HG02870 (cell line): ENCODE measurements at regions not wholly inside any gene's neighbourhood (a gene's known extent, or its start where the extent isn't known, plus 50 kb on each side); places are given as distances from the start of the nearest gene placed in this dataset.

Experiments used
- ATAC-seq: cut with Tn5 transposase; IDR thresholded peaks from one replicate; pipeline ENCODE4 v1.9.1; 2021; ENCODE audit warnings: mild to moderate bottlenecking, moderate library complexity; ENCODE audit not compliant: unreplicated experiment

DNA sequence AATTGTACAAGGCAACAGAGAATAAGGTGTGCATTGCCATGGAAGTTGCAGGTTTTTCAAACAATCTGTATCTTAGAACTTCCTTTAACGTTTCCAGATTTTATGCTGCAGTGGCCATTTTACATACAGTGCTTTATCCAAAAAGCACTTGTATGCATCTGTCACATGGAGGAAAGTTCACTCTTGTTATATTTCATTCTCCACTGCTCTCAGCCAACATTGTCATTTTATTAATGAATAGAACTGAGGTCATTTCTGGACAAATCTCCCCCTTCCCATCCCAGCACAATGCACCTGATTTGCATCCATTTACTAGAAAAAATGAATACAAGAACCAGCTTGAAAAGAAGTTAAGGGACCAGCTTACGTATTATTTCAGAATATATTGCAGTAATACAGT lies 342.0 kb downstream of the USP25 start:
- no peak for ATAC-seq

DNA sequence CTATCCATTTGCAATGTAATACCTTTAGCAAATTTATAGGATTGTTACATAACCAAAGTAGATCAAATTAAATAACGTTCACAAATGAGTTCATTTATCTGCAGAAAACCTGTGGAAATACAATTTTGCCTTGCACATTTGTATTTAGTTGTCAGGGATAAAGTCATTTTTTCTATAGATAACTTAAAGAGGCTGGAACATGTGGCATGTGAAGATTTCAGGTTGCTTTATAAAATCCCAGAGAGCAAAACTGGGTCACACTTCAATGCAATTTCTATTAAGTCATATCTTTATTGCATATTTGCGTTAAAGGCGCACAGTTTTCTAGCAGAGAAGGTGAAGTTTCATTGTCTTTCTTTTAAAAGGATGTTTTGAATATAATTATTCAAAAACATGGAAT lies 342.4 kb downstream of the USP25 start:
- ATAC-seq: no peak

- ATAC-seq: no peak
Observed at GRCh38 chr21:16072737-16073136, 343.0 kb downstream of the USP25 start.

DNA sequence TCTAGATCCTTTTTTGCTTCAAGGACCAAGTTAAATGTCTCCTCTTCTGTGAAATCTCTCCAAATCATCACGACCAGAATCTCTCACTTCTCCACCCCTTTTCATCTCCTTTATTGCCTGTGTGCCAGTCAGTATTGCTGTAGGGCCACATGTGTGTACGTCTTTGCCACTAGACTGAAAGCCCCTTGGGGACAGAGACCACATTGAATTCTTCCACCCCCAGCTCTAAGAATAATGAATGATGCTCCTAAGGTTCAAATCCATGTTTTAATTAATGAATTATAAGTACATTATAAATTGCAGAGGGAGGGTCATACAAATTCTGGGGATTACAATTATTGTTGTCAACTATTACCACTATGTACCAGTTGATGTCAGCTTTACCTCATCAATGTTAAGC lies 343.8 kb downstream of the USP25 start:
- ATAC-seq: no peak

DNA sequence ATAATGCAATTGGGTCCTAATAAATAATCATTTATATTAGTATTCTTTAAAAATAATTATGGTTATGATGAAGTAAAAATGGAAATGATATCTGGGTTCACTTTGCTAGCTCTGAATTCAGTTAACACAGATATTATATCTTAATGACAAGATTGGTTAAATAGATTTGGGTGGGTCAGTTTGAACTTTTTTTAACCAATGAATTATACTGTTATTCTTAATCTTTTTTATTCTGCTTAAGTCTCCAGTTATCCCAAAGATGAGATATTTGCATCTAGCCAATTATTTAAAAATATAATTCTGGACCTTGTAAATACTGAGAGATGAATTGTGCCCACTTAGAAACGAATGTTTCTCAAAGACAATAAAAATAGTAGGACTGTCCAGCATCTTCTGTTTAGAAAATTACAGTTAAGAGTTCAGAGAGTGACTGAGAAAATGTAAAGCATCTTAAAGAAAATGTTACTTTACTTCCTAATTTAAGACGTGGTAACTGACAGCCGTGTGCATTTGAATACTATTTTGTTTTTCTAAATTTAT lies 345.2 kb downstream of the USP25 start:
- no peak for ATAC-seq

DNA sequence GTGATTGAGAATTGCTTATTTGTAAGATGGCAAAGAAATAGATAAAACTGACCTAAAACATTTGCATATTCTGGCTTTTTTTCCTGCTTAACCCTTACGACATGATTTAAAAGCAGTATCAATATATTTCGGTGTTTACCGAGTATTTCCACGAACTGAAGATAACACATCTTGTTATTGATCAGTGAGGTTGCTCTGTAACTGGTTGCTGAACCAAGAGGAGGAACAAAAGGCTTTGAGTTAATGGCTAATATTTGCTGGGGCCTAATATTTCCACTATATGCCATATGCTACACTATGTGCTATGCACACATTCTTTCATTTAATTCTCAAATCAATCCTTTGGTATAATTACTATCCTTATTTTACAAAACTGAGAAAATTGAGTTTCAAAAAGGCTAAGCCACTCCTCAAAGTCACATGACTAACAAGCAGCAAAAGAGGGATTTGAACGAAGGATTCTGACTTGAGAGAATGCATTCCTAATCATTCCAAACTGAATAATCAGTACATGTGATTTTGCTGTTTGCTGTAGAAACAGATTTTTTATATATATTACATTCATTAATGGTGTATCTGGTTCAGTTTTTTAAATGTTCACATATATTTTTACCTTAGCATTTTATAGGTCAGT lies 346.0 kb downstream of the USP25 start:
- ATAC-seq: no peak

DNA sequence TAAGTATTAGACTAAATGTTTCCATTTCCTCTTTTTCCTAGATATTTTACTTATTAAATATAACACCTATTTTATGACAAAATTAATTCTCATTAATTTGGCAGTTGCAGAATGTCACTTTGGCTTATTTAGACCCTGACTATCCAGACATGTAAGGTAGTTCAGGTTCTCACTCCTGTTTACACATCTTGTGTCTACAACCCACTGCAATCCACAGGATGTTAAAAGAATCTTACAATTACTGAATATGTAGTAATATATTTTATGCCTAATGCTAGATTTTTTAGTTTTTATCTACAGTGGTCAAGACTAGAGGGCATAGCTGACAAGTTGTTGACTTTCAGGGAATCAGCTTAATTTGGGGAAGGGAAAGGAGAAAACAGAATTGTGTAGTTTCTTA lies 346.7 kb downstream of the USP25 start:
- no peak for ATAC-seq

DNA sequence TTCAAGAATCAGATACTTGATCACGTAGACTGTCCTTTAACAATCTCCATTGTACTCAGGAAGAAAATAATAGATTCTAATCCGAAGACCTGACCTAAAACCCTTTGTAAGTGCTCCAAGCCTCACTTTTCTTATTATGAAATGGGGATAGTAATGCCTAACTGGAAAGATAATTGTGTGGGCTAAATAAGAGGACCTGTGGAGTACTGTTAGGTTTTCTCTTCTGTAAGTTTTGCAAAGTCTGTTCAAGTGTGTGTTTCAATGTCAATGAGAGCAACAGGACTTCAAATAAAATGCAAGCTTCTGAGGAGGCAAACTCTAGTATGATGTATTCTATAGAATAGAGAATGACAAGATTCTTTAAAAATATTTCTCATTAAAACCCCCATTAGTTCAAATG lies 348.6 kb downstream of the USP25 start:
- ATAC-seq: no peak

DNA sequence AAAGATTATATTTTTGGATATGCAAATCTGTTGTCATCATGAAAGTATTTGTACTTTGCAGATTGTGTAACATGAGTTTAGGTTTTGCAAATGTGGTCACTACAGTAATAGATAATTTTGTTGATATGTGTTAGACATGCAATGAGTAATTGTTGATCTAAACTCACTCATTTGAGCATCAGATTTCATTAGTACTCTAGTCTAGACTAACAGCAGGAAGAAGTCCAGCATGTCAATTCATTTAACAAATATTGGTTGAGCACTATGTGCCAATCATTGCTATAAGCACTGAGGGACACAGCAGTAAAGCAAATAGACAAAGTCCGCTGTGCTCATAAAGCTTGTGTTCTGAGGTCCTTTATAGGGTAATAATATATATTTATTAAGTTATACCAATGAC lies 350.0 kb downstream of the USP25 start:
- ATAC-seq: no peak

DNA sequence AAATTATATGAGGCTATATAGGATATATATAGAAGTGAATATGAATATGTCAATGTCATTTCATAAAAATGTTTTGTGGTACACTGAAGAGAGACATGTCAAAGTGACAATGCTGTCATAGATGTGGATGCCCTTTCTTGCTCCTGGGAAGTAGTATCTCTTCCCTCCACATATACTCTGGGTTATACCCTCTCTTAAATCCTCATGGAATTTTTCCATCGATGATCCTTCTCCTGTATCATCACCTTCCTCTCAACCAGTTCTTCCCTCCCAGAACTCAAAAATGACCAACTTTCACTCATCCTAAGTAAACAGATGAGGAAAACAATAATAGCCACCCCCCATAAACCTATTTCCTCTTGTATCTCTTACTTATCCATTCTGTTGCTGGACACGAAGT lies 351.5 kb downstream of the USP25 start:
- no peak for ATAC-seq

GRCh38 chr21:16082038-16082816 lies 352.4 kb downstream of the USP25 start:
- no peak for ATAC-seq

GRCh38 chr21:16084776-16085364 lies 355.1 kb downstream of the USP25 start:
- no peak for ATAC-seq

DNA sequence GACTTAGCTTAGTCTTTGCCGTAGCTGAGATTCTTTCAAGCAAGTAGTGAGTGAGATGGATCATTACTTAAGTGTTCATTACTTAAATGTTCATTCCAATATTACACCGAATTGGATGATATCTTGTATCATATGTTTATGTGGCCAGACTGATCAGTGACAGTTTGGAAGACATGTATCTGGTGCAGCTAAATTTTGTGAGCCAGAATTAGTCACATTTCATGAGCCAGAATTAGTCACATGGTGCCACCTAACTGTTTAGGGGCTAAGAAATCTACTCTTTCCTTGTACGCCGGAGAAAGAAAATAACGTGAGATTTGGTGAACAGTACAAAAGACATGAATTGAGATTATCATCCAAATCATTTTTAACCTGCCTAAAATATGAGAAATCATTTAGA lies 355.6 kb downstream of the USP25 start:
- no peak for ATAC-seq

GRCh38 chr21:16086121-16086520 lies 356.3 kb downstream of the USP25 start:
- no peak for ATAC-seq

GRCh38 chr21:16086936-16087335 lies 357.2 kb downstream of the USP25 start:
- no peak for ATAC-seq

GRCh38 chr21:16087523-16087922 lies 357.7 kb downstream of the USP25 start:
- ATAC-seq: no peak

DNA sequence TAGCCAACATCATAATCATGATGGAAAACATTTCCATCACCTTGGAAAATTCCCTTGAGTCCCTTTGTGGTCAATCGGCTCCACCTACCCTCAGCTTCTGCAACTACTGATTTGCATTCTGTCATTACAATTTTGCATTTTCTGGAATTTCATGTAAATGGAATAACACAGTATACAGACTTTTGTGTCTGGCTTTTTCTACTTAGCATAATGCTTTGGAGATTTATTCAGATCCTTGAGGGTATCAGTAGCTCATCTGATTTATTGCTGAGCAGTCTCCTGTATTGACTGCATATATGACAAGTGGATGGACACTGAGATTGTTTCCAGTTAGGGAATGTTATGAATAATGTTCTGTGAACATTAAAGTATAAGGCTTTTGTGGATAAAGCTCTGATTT lies 358.3 kb downstream of the USP25 start:
- no peak for ATAC-seq

DNA sequence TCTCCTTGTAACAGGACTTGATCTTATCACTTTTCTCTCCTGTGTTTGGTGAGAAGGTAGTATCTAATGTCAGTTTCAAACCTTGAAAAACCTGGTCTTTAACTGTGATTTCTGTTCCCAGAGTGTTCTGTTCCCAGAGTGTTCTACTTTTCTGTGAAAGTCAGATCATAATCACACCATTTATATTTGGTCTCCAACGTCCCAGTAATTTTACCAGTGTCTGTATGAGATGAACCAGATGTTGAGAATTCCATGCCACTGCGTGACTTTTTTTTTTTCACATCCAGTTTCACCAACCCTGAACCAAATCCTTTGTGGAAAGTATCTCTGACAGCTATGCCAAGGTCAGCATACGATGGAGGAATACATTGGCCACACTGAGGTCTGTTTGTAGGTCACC lies 365.2 kb downstream of the USP25 start:
- ATAC-seq: no peak

DNA sequence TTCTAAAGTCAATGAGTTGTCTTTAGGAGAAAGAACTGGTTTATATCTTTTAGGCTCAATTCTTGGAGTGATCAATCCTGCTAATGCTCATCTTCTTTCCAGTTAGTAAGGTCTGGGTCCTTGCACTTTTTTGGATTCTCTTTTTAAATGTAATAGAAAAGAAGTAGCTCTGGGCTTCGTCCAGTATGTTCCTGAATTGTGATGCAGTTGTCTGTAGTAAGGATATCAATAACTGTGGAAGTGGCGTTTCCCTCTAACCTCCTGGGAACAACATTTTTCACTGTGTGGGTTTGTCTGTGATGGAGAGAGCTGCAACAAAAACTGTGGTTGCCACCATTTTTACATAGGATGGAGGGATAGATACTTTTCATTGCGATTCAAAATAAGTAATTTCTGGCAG lies 367.2 kb downstream of the USP25 start:
- ATAC-seq: no peak

DNA sequence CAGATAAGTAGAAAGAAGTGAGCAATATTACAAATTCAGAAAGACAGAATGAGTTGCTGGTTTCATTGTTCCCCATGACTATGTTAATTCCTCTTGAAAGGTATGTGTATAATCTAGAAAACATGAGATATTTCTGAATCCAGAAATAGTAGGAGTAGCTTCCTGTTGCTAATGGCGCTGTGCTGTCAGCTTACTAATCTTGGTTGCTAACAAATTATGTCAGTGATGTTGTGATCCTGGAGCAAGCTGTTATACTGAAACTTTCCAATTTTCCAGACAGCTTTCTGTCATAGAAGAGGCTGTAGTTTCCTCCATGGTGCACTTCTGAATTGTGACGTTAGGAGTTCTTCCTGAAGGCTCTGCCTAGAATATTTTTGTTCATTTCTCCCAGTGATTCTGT lies 372.3 kb downstream of the USP25 start:
- no peak for ATAC-seq

DNA sequence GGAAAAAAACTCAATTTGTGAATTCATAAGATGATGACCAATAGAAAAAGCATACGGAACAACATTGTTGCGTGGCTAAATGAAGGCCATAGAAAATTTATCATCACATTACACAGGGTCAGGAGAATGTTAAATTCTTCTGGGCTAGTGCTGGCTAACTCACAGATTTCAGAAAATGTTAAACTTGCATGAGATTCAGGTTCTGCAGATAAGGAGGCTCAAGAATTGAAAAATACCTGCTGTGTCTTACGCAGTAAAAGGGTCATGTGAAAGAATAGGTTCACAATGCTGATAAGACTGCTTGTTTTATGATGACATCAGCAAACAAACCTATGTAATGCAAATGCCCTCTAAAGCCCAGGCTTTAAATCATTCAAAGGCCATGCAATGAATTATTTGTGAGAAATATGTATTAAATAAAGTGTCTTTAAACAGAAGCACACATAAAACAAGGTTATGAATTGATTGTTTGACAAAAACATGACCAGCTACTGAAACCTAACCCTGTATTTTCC lies 378.8 kb downstream of the USP25 start:
- ATAC-seq: no peak
